ENCODE measurements at regions not wholly inside any gene's neighbourhood (a gene's known extent, or its start where the extent isn't known, plus 50 kb on each side); places are given as distances from the start of the nearest gene placed in this dataset.
"Not testable (repeated sequence)": the region's sequence is repeated elsewhere in the genome, so short reads cannot be mapped to it uniquely, and the experiment has no call there.

- Histone ChIP-seq H3K27ac (ENCODE audit: low read depth in 1 of 2, low read length in 1 of 2) (no peak overlapping the region), H3K4me1 (ENCODE audit: control insufficient read depth in 5 of 5, insufficient read depth in 5 of 5, low read length in 5 of 5) (peaks cover 0 to 8% (median 1%) of the 10 kb centered on the region in 5 donors), H3K9me3 (ENCODE audit: control insufficient read depth in 4 of 4, insufficient read depth in 3 of 4, low read length in 3 of 4) (no peaks in the 10 kb centered on the region), H3K27me3 (ENCODE audit: control insufficient read depth in 3 of 3, insufficient read depth in 3 of 3, low read length in 2 of 3) (no peaks in the 10 kb centered on the region), H3K36me3 (ENCODE audit: control insufficient read depth in 4 of 4, insufficient read depth in 4 of 4, low read length in 4 of 4) (no peaks in the 10 kb centered on the region), H3K4me3 (no peak overlapping the region), H3K9ac (ENCODE audit: insufficient read depth in 1 of 2, low read length in 2 of 2) (no peak overlapping the region)
- TF ChIP-seq, protein P1, sequence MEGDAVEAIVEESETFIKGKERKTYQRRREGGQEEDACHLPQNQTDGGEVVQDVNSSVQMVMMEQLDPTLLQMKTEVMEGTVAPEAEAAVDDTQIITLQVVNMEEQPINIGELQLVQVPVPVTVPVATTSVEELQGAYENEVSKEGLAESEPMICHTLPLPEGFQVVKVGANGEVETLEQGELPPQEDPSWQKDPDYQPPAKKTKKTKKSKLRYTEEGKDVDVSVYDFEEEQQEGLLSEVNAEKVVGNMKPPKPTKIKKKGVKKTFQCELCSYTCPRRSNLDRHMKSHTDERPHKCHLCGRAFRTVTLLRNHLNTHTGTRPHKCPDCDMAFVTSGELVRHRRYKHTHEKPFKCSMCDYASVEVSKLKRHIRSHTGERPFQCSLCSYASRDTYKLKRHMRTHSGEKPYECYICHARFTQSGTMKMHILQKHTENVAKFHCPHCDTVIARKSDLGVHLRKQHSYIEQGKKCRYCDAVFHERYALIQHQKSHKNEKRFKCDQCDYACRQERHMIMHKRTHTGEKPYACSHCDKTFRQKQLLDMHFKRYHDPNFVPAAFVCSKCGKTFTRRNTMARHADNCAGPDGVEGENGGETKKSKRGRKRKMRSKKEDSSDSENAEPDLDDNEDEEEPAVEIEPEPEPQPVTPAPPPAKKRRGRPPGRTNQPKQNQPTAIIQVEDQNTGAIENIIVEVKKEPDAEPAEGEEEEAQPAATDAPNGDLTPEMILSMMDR (IDR thresholded peaks at IDR 0.05; ENCODE audit: control extremely low read depth, extremely low read depth): no peak
- WGBS, 2 donors: 82 to 90% methylated on average over 9 of the region's 9 CpGs
- no peak for ATAC-seq (ENCODE audit: insufficient read depth, low FRiP score)
- peak; percentile 12 to 29 (median 15) for DNase-seq
Observed at GRCh38 chr19:20276011-20276731, 109.2 kb downstream of the ZNF486 start.

DNA sequence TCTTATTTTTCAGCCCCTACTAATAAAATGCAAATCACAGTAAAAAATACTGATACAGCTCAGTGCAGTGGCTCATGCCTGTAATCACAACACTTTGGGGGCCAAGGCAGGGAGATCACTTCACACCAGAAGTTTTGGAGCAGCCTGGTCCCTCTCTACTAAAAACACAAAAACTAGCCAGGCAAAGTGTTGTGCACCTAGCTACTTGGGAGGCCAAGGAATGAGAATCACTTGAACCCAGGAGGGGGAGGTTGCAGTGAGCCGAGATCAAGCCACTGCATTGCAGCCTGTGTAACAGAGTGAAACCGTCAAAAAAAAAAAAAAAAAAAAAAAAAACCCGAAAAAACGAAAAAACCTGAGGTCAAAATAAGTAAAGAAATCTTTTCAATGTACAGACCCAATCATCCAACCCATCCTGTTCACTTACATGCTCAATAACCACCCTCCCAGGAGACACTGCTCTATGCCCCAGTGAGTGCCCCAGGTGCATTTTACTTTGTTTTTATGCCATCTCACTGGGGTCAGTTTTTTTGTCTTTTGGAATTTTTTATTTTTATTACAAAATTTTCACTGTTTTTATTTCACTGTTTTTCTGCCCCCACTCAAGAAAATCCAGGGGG is 107.0 kb downstream of the ZNF486 start:
- Histone ChIP-seq H3K4me1 (ENCODE audit: control insufficient read depth in 5 of 5, insufficient read depth in 5 of 5, low read length in 5 of 5) (peaks cover 0 to 9% (median 1%) of the 10 kb centered on the region in 5 donors), H3K4me3 (no peak overlapping the region), H3K9me3 (ENCODE audit: control insufficient read depth in 4 of 4, insufficient read depth in 3 of 4, low read length in 3 of 4) (no peaks in the 10 kb centered on the region), H3K9ac (ENCODE audit: insufficient read depth in 1 of 2, low read length in 2 of 2) (no peak overlapping the region), H3K36me3 (ENCODE audit: control insufficient read depth in 4 of 4, insufficient read depth in 4 of 4, low read length in 4 of 4) (no peaks in the 10 kb centered on the region), H3K27ac (ENCODE audit: low read depth in 1 of 2, low read length in 1 of 2) (no peak overlapping the region), H3K27me3 (ENCODE audit: control insufficient read depth in 3 of 3, insufficient read depth in 3 of 3, low read length in 2 of 3) (no peaks in the 10 kb centered on the region)
- no peak for ATAC-seq (ENCODE audit: insufficient read depth, low FRiP score)
- DNase-seq: no peak
- TF ChIP-seq, protein P1 (IDR thresholded peaks at IDR 0.05; ENCODE audit: control extremely low read depth, extremely low read depth): no peak
- WGBS, 2 donors: 71 to 80% methylated on average over 2 to 4 of the region's 4 CpGs

GRCh38 chr19:20273376-20273775 is 106.4 kb downstream of the ZNF486 start:
- peaks cover 0 to 9% (median 1%) of the 10 kb centered on the region in 5 donors for H3K4me1 ChIP-seq (ENCODE audit: control insufficient read depth in 5 of 5, insufficient read depth in 5 of 5, low read length in 5 of 5)
- DNase-seq (no peak), ATAC-seq (ENCODE audit: insufficient read depth, low FRiP score) (no peak)
- no peaks in the 10 kb centered on the region for H3K9me3 ChIP-seq (ENCODE audit: control insufficient read depth in 4 of 4, insufficient read depth in 3 of 4, low read length in 3 of 4)
- H3K36me3 ChIP-seq (ENCODE audit: control insufficient read depth in 4 of 4, insufficient read depth in 4 of 4, low read length in 4 of 4): no peaks in the 10 kb centered on the region
- no peak overlapping the region for H3K4me3 ChIP-seq
- WGBS, 2 donors: 69 to 74% methylated on average over 3 of the region's 3 CpGs
- no peak overlapping the region for H3K27ac ChIP-seq (ENCODE audit: low read depth in 1 of 2, low read length in 1 of 2)
- no peaks in the 10 kb centered on the region for H3K27me3 ChIP-seq (ENCODE audit: control insufficient read depth in 3 of 3, insufficient read depth in 3 of 3, low read length in 2 of 3)
- no peak overlapping the region for H3K9ac ChIP-seq (ENCODE audit: insufficient read depth in 1 of 2, low read length in 2 of 2)
- TF ChIP-seq, protein P1 (IDR thresholded peaks at IDR 0.05; ENCODE audit: control extremely low read depth, extremely low read depth): no peak

- not testable (repeated sequence) for DNase-seq; H3K36me3 ChIP-seq (ENCODE audit: control insufficient read depth in 4 of 4, insufficient read depth in 4 of 4, low read length in 4 of 4); H3K9me3 ChIP-seq (ENCODE audit: control insufficient read depth in 4 of 4, insufficient read depth in 3 of 4, low read length in 3 of 4); H3K27me3 ChIP-seq (ENCODE audit: control insufficient read depth in 3 of 3, insufficient read depth in 3 of 3, low read length in 2 of 3); ATAC-seq (ENCODE audit: insufficient read depth, low FRiP score); H3K4me3 ChIP-seq; H3K27ac ChIP-seq (ENCODE audit: low read depth in 1 of 2, low read length in 1 of 2); H3K4me1 ChIP-seq (ENCODE audit: control insufficient read depth in 5 of 5, insufficient read depth in 5 of 5, low read length in 5 of 5); H3K9ac ChIP-seq (ENCODE audit: insufficient read depth in 1 of 2, low read length in 2 of 2)
- 91 to 94% methylated on average over 8 of the region's 8 CpGs for WGBS, 2 donors
Observed at GRCh38 chr19:20272627-20273010, 105.6 kb downstream of the ZNF486 start.

- H3K27ac ChIP-seq (ENCODE audit: low read depth in 1 of 2, low read length in 1 of 2); H3K27me3 ChIP-seq (ENCODE audit: control insufficient read depth in 3 of 3, insufficient read depth in 3 of 3, low read length in 2 of 3); H3K9me3 ChIP-seq (ENCODE audit: control insufficient read depth in 4 of 4, insufficient read depth in 3 of 4, low read length in 3 of 4); H3K4me1 ChIP-seq (ENCODE audit: control insufficient read depth in 5 of 5, insufficient read depth in 5 of 5, low read length in 5 of 5); H3K9ac ChIP-seq (ENCODE audit: insufficient read depth in 1 of 2, low read length in 2 of 2); ATAC-seq (ENCODE audit: insufficient read depth, low FRiP score); H3K4me3 ChIP-seq; H3K36me3 ChIP-seq (ENCODE audit: control insufficient read depth in 4 of 4, insufficient read depth in 4 of 4, low read length in 4 of 4); DNase-seq: not testable (repeated sequence)
- WGBS, 2 donors: 83% methylated on average over 7 of the region's 7 CpGs
Observed at GRCh38 chr19:20271927-20272626, 105.1 kb downstream of the ZNF486 start.

All from lung (tissue), 11 donors.